ENCODE measurements at regions not wholly inside any gene's neighbourhood (a gene's known extent, or its start where the extent isn't known, plus 50 kb on each side); places are given as distances from the start of the nearest gene placed in this dataset.

DNA sequence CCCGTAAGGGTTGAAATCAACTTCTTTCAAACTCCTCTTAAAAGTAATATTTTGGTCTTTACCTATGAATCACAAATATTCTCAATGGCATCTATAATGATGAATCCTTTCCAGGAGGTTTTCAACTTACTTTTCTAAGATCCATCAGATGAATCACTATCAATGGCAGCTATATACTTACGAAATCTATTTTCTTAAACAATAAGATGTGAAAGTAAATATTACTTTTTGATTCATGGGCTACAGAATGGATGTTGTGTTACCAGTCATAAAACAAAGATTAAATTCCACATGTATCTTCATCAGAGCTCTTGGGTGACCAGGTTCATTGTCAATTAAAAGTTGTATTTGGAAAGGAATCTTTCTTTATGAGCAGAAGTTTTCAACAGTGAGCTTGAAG, 1877.7 kb upstream of the ACO1 start:
- TF ChIP-seq, protein P1, sequence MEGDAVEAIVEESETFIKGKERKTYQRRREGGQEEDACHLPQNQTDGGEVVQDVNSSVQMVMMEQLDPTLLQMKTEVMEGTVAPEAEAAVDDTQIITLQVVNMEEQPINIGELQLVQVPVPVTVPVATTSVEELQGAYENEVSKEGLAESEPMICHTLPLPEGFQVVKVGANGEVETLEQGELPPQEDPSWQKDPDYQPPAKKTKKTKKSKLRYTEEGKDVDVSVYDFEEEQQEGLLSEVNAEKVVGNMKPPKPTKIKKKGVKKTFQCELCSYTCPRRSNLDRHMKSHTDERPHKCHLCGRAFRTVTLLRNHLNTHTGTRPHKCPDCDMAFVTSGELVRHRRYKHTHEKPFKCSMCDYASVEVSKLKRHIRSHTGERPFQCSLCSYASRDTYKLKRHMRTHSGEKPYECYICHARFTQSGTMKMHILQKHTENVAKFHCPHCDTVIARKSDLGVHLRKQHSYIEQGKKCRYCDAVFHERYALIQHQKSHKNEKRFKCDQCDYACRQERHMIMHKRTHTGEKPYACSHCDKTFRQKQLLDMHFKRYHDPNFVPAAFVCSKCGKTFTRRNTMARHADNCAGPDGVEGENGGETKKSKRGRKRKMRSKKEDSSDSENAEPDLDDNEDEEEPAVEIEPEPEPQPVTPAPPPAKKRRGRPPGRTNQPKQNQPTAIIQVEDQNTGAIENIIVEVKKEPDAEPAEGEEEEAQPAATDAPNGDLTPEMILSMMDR (IDR thresholded peaks at IDR 0.05): no peak
- TF ChIP-seq SIN3A (IDR thresholded peaks at IDR 0.05; ENCODE audit: borderline replicate concordance, insufficient read depth, low read depth, low read length): no peak
